ENCODE measurements at regions not wholly inside any gene's neighbourhood (a gene's known extent, or its start where the extent isn't known, plus 50 kb on each side); places are given as distances from the start of the nearest gene placed in this dataset.
"Not testable (repeated sequence)": the region's sequence is repeated elsewhere in the genome, so short reads cannot be mapped to it uniquely, and the experiment has no call there.

- ATAC-seq (ENCODE audit: poor library complexity) = no peak
- no peaks in the 10 kb centered on the region for H3K36me3 Mint-ChIP-seq (ENCODE audit: low read depth)
Measured at GRCh38 chr18:1090758-1091157, 186.1 kb downstream of the ADCYAP1 start.

GRCh38 chr18:1092228-1092627 is 187.6 kb downstream of the ADCYAP1 start:
- ChIA-PET CTCF (no interaction called here), POLR2A (no interaction called here)
- DNase-seq (no peak), ATAC-seq (ENCODE audit: poor library complexity) (no peak)
- H3K36me3 Mint-ChIP-seq (ENCODE audit: low read depth) = no peaks in the 10 kb centered on the region
- intact Hi-C loops (cut with DNase I, micrococcal nuclease) = no loop called here
- Histone ChIP-seq H3K9me3 (ENCODE audit: control insufficient read depth in 1 of 2, insufficient read depth in 1 of 2, low read length in 2 of 2) (peaks cover 0 to 14% of the 10 kb centered on the region in 2 experiments), H3K27ac (ENCODE audit: low read depth in 1 of 2, low read length in 2 of 2) (no peak overlapping the region), H3K36me3 (ENCODE audit: insufficient read depth, low read length) (no peaks in the 10 kb centered on the region), H3K4me1 (ENCODE audit: insufficient read depth, low read length) (no peaks in the 10 kb centered on the region), H3K27me3 (ENCODE audit: control insufficient read depth in 1 of 2, insufficient read depth in 2 of 2, low read length in 2 of 2) (no peaks in the 10 kb centered on the region), H3K4me3 (ENCODE audit: low read length) (no peak overlapping the region)
- no peak overlapping the region for H3K27ac Mint-ChIP-seq
- no peak for TF ChIP-seq CTCF (IDR thresholded peaks at IDR 0.05)
- no peak overlapping the region for H3K4me3 Mint-ChIP-seq
- H3K4me1 Mint-ChIP-seq (ENCODE audit: low read depth) = no peaks in the 10 kb centered on the region
- H3K9me3 Mint-ChIP-seq = peaks cover under 1% of the 10 kb centered on the region
- no peaks in the 10 kb centered on the region for H3K27me3 Mint-ChIP-seq

More at GRCh38 chr18:1090758-1091157, 186.1 kb downstream of the ADCYAP1 start:
- ChIA-PET POLR2A (no interaction called here), CTCF (interaction anchor here (0.7 kb wide), 1 partner anchor 778 kb away, joined by 4 read pairs; no protein-coding TSS in a partner anchor)
- H3K27me3 Mint-ChIP-seq = no peaks in the 10 kb centered on the region
- H3K4me1 Mint-ChIP-seq (ENCODE audit: low read depth) = no peaks in the 10 kb centered on the region
- no peaks in the 10 kb centered on the region for H3K36me3 ChIP-seq (ENCODE audit: insufficient read depth, low read length)
- DNase-seq = no peak
- no peak overlapping the region for H3K27ac Mint-ChIP-seq
- no peaks in the 10 kb centered on the region for H3K27me3 ChIP-seq (ENCODE audit: control insufficient read depth in 1 of 2, insufficient read depth in 2 of 2, low read length in 2 of 2)
- peaks cover 0 to 14% of the 10 kb centered on the region in 2 experiments for H3K9me3 ChIP-seq (ENCODE audit: control insufficient read depth in 1 of 2, insufficient read depth in 1 of 2, low read length in 2 of 2)
- TF ChIP-seq CTCF (IDR thresholded peaks at IDR 0.05) = no peak
- H3K27ac ChIP-seq (ENCODE audit: low read depth in 1 of 2, low read length in 2 of 2) = no peak overlapping the region
- H3K4me3 ChIP-seq (ENCODE audit: low read length) = no peak overlapping the region
- H3K9me3 Mint-ChIP-seq = no peaks in the 10 kb centered on the region
- H3K4me3 Mint-ChIP-seq = no peak overlapping the region
- intact Hi-C loops (cut with DNase I, micrococcal nuclease) = no loop called here
- no peaks in the 10 kb centered on the region for H3K4me1 ChIP-seq (ENCODE audit: insufficient read depth, low read length)

GRCh38 chr18:1094409-1094808 is 189.7 kb downstream of the ADCYAP1 start:
- Histone ChIP-seq H3K9me3 (ENCODE audit: control insufficient read depth in 1 of 2, insufficient read depth in 1 of 2, low read length in 2 of 2) (peaks cover 0 to 21% of the 10 kb centered on the region in 2 experiments), H3K27me3 (ENCODE audit: control insufficient read depth in 1 of 2, insufficient read depth in 2 of 2, low read length in 2 of 2) (no peaks in the 10 kb centered on the region), H3K27ac (ENCODE audit: low read depth in 1 of 2, low read length in 2 of 2) (no peak overlapping the region), H3K4me3 (ENCODE audit: low read length) (no peak overlapping the region), H3K4me1 (ENCODE audit: insufficient read depth, low read length) (no peaks in the 10 kb centered on the region), H3K36me3 (ENCODE audit: insufficient read depth, low read length) (no peaks in the 10 kb centered on the region)
- CTCF ChIA-PET = no interaction called here
- H3K4me3 Mint-ChIP-seq = no peak overlapping the region
- no peaks in the 10 kb centered on the region for H3K27me3 Mint-ChIP-seq
- POLR2A ChIA-PET = no interaction called here
- H3K9me3 Mint-ChIP-seq = peaks cover 6% of the 10 kb centered on the region
- ATAC-seq (ENCODE audit: poor library complexity) (no peak), DNase-seq (no peak)
- intact Hi-C loops (cut with DNase I, micrococcal nuclease) = no loop called here
- TF ChIP-seq CTCF (IDR thresholded peaks at IDR 0.05) = no peak
- H3K36me3 Mint-ChIP-seq (ENCODE audit: low read depth) = no peaks in the 10 kb centered on the region
- no peaks in the 10 kb centered on the region for H3K4me1 Mint-ChIP-seq (ENCODE audit: low read depth)
- no peak overlapping the region for H3K27ac Mint-ChIP-seq

- H3K4me1 Mint-ChIP-seq (ENCODE audit: low read depth); H3K27me3 ChIP-seq (ENCODE audit: control insufficient read depth in 1 of 2, insufficient read depth in 2 of 2, low read length in 2 of 2); CTCF ChIA-PET; H3K36me3 ChIP-seq (ENCODE audit: insufficient read depth, low read length); POLR2A ChIA-PET; H3K36me3 Mint-ChIP-seq (ENCODE audit: low read depth); H3K27me3 Mint-ChIP-seq; ATAC-seq (ENCODE audit: poor library complexity); H3K4me1 ChIP-seq (ENCODE audit: insufficient read depth, low read length); intact Hi-C loops (cut with DNase I, micrococcal nuclease); H3K4me3 ChIP-seq (ENCODE audit: low read length); DNase-seq; H3K27ac Mint-ChIP-seq; H3K27ac ChIP-seq (ENCODE audit: low read depth in 1 of 2, low read length in 2 of 2); H3K4me3 Mint-ChIP-seq: not testable (repeated sequence)
- peaks cover 0 to 14% of the 10 kb centered on the region in 2 experiments for H3K9me3 ChIP-seq (ENCODE audit: control insufficient read depth in 1 of 2, insufficient read depth in 1 of 2, low read length in 2 of 2)
- H3K9me3 Mint-ChIP-seq = peaks cover 12% of the 10 kb centered on the region
Measured at GRCh38 chr18:1097991-1098735, 193.5 kb downstream of the ADCYAP1 start.
